PFSK-1 (cell line): ENCODE measurements at regions not wholly inside any gene's neighbourhood (a gene's known extent, or its start where the extent isn't known, plus 50 kb on each side); places are given as distances from the start of the nearest gene placed in this dataset.

ENCODE experiments used
- FOXP2 ChIP-seq: optimal IDR thresholded peaks from 2 replicates; pipeline ENCODE3; 2011; ENCODE audit warnings: borderline replicate concordance, control low read depth, inconsistent platforms; ENCODE audit not compliant: insufficient read depth; ENCODE audit errors: extremely low read length, extremely low read depth
- POLR2AphosphoS5 ChIP-seq: IDR thresholded peaks from 2 replicates; pipeline ENCODE4 v1.6.1; 2012; ENCODE audit warnings: low read depth, mild to moderate bottlenecking, control low read depth, low read length, moderate library complexity
- REST ChIP-seq, 2 experiments: IDR thresholded peaks; 2 replicates each; pipeline versions ENCODE4 v1.6.1 to v1.8.0; 2011 to 2012; ENCODE audit warnings: low read depth in 2 of 2, low read length in 2 of 2, control low read depth in 1 of 2, inconsistent platforms in 1 of 2, mild to moderate bottlenecking in 1 of 2, moderate library complexity in 1 of 2; ENCODE audit not compliant: insufficient read depth in 1 of 2
- SIN3A ChIP-seq: IDR thresholded peaks from 2 replicates; pipeline ENCODE4 v1.6.1; 2012; ENCODE audit warnings: mild to moderate bottlenecking, low read length, moderate library complexity, borderline replicate concordance; ENCODE audit not compliant: insufficient read depth
- TAF1 ChIP-seq: IDR thresholded peaks from 2 replicates; pipeline ENCODE4 v1.6.1; 2012; ENCODE audit warnings: low read length, control low read depth, borderline replicate concordance; ENCODE audit not compliant: insufficient read depth

- TF ChIP-seq REST (IDR thresholded peaks at IDR 0.05; ENCODE audit: insufficient read depth in 1 of 2, low read depth in 2 of 2, low read length in 2 of 2) (no peak), POLR2AphosphoS5 (no peak), SIN3A (no peak), TAF1 (no peak), FOXP2 (no peak)
Observed at GRCh38 chr7:106367018-106367420, 82.2 kb upstream of the NAMPT start.

- TF ChIP-seq FOXP2 (no peak), SIN3A (no peak), REST (IDR thresholded peaks at IDR 0.05; ENCODE audit: insufficient read depth in 1 of 2, low read depth in 2 of 2, low read length in 2 of 2) (no peak), TAF1 (no peak), POLR2AphosphoS5 (no peak)
Observed at GRCh38 chr7:106365252-106366005, 80.6 kb upstream of the NAMPT start.

DNA sequence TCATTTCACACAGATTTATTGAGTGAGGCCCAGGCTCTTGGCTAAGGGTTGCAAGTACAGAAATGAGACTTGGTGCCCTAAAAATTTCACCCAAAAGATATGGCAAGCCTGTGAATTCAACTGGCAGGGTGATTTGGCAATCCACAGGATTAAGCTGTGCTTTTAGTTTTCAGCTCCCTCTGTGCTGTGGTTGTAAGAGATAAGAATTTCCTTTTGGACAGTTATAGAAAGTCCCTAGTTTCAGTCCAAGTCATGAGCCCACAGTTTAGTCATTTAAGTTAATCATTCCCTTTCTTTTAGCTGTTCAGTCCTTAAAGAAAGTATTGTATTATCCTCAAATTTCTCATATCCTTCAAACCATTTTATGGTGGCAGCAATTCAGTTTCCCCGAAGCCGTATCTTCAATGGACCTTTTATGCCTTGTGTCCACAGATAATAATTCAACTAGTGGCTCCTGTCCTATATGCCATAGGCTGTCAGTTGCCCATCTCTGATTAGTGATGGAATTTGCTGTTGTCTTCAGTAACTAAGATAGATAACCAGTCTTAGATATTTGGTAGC, 73.4 kb upstream of the NAMPT start:
- no peak for TF ChIP-seq POLR2AphosphoS5
- TF ChIP-seq REST (IDR thresholded peaks at IDR 0.05; ENCODE audit: insufficient read depth in 1 of 2, low read depth in 2 of 2, low read length in 2 of 2): no peak

DNA sequence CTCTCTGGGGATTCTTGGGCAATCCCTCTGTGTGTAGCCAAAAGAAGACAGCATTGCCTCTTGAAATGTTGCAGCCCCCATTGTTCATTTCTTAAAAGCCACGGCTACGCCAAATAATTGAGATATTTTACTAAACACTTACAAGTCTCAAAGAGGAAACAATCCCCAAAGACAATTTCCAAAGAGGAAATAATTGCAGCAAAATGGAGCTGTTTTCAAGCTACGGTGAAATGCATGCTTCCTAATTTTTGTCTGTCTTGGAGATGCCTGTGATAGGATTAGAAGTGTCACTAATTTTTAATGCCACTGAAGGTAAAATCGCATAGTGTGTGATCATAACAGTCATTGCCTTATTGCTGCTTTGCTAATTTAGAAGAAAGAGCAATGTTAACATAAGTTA, 72.9 kb upstream of the NAMPT start:
- TF ChIP-seq REST (IDR thresholded peaks at IDR 0.05; ENCODE audit: insufficient read depth in 1 of 2, low read depth in 2 of 2, low read length in 2 of 2) (no peak), SIN3A (no peak), TAF1 (no peak), POLR2AphosphoS5 (no peak), FOXP2 (no peak)

DNA sequence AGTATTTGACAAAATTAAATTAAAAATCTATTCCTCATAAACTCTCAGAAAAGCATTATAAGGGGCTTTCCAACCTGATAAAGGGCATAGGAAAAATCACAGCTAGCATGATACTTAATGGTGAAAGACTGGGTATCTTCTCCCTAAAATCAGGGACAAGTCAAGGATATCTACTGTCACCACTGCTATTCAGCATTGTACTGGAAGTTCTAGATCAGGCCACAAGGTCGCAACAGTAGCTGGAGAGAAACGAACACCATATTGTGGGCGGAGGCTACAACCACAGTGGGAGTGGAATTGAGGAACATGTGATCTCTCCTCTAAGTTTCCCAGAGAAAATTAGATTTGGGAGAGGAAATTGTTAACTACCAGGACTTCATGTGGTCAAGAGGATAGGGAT, 70.0 kb upstream of the NAMPT start:
- no peak for TF ChIP-seq SIN3A
- no peak for TF ChIP-seq TAF1
